CD4-positive, alpha-beta T cell (primary cell): ENCODE measurements at regions not wholly inside any gene's neighbourhood (a gene's known extent, or its start where the extent isn't known, plus 50 kb on each side); places are given as distances from the start of the nearest gene placed in this dataset.

Experiments used
- ATAC-seq: fragments of 200-7000 bp; cut with Tn5 transposase; one replicate; pipeline ENCODE4 v1.10.0; 2022; ENCODE audit warnings: mild to moderate bottlenecking; ENCODE audit not compliant: poor library complexity
- CTCF ChIA-PET: fragments of 350-600 bp; sonication (Branson Sonifier 250); formaldehyde crosslinking; loops from one replicate; lab custom pipeline; 2021; ENCODE audit warnings: antibody characterized with exemption, inconsistent platforms; lab: Charles Lee
- POLR2A ChIA-PET: fragments of 350-600 bp; sonication (Branson Sonifier 250); formaldehyde crosslinking; loops from one replicate; lab custom pipeline; 2021; ENCODE audit warnings: antibody characterized with exemption, inconsistent platforms; lab: Charles Lee
- DNase-seq, 14 experiments: peaks; one replicate each; pipeline ENCODE4 v3.0.0-alpha.2; 2013 to 2020; ENCODE audit warnings: mixed read lengths in 2 of 14
- H3K27ac ChIP-seq, 2 donors: one replicate each; pipeline versions ENCODE4 v1.5.1 to v1.7.0; 2013; ENCODE audit warnings: low read length in 2 of 2, low read depth in 1 of 2, mild to moderate bottlenecking in 1 of 2
- H3K27me3 ChIP-seq, 2 experiments: 1 replicate in 1 of 2; 2 replicates in 1 of 2; pipeline versions ENCODE4 v1.6.1 to v1.7.0; 2013; ENCODE audit warnings: low read length in 2 of 2, control low read depth in 1 of 2, mild to moderate bottlenecking in 1 of 2, moderate library complexity in 1 of 2; ENCODE audit not compliant: insufficient read depth in 2 of 2, control insufficient read depth in 1 of 2
- H3K36me3 ChIP-seq: one replicate; pipeline ENCODE4 v1.6.1; 2013; ENCODE audit warnings: low read length, control low read depth; ENCODE audit not compliant: insufficient read depth
- H3K4me1 ChIP-seq: one replicate; pipeline ENCODE4 v1.6.1; 2013; ENCODE audit warnings: low read length, control low read depth; ENCODE audit not compliant: insufficient read depth
- H3K4me3 ChIP-seq: one replicate; pipeline ENCODE4 v1.5.1; 2013; ENCODE audit warnings: mild to moderate bottlenecking, low read length, moderate library complexity
- H3K9me3 ChIP-seq, 2 experiments: 1 replicate in 1 of 2; 2 replicates in 1 of 2; pipeline versions ENCODE4 v1.6.1 to v1.7.0; 2013; ENCODE audit warnings: low read length in 2 of 2, mild to moderate bottlenecking in 2 of 2, control low read depth in 1 of 2, moderate library complexity in 1 of 2; ENCODE audit not compliant: control insufficient read depth in 1 of 2, insufficient read depth in 1 of 2
- H3K27ac Mint-ChIP-seq: one replicate; pipeline ENCODE4 v1.8.0; 2020; ENCODE audit warnings: mixed read lengths
- H3K27me3 Mint-ChIP-seq: one replicate; pipeline ENCODE4 v1.8.0; 2021; ENCODE audit warnings: mixed read lengths
- H3K36me3 Mint-ChIP-seq: one replicate; pipeline ENCODE4 v1.8.0; 2021; ENCODE audit warnings: low read depth, mixed read lengths
- H3K4me1 Mint-ChIP-seq: one replicate; pipeline ENCODE4 v1.8.0; 2021; ENCODE audit warnings: low read depth, mixed read lengths
- H3K4me3 Mint-ChIP-seq: one replicate; pipeline ENCODE4 v1.8.0; 2020; ENCODE audit warnings: mild to moderate bottlenecking, mixed read lengths
- H3K9me3 Mint-ChIP-seq: one replicate; pipeline ENCODE4 v1.8.0; 2020; ENCODE audit warnings: mixed read lengths
- CTCF ChIP-seq: fragments of 200-600 bp; IDR thresholded peaks from one replicate; pipeline ENCODE4 v1.8.0; 2022; ENCODE audit warnings: antibody characterized with exemption, mild to moderate bottlenecking
- intact Hi-C, 2 experiments: fragments of 100-400 bp; cut with DNase I in 1 of 2; cut with micrococcal nuclease in 1 of 2; formaldehyde crosslinking; loops; one replicate each; pipeline versions ENCODE4 v1.15.1 to v1.9.0; 2023 to 2025; cut with DNase I, micrococcal nuclease

- CTCF ChIA-PET: no interaction called here
Measured at GRCh38 chr11:122340607-122341290, 224.7 kb upstream of the BLID start.

GRCh38 chr11:122339436-122340060, 223.5 kb upstream of the BLID start:
- ChIA-PET CTCF (no interaction called here), POLR2A (no interaction called here)
- H3K36me3 ChIP-seq: no peaks in the 10 kb centered on the region
- H3K27me3 ChIP-seq: no peaks in the 10 kb centered on the region
- no peak overlapping the region for H3K27ac ChIP-seq
- H3K4me1 ChIP-seq: no peaks in the 10 kb centered on the region
- H3K4me1 Mint-ChIP-seq: no peaks in the 10 kb centered on the region
- H3K9me3 ChIP-seq: no peaks in the 10 kb centered on the region
- H3K9me3 Mint-ChIP-seq: peaks cover 2% of the 10 kb centered on the region
- TF ChIP-seq CTCF: no peak
- no peak for ATAC-seq
- no peak overlapping the region for H3K4me3 Mint-ChIP-seq
- intact Hi-C loops: no loop called here
- peaks cover 15% of the 10 kb centered on the region for H3K27me3 Mint-ChIP-seq
- no peak overlapping the region for H3K4me3 ChIP-seq
- no peak overlapping the region for H3K27ac Mint-ChIP-seq
- no peak for DNase-seq
- no peaks in the 10 kb centered on the region for H3K36me3 Mint-ChIP-seq

More at GRCh38 chr11:122340607-122341290, 224.7 kb upstream of the BLID start:
- Mint-ChIP-seq H3K4me1 (no peaks in the 10 kb centered on the region), H3K27me3 (peaks cover 8% of the 10 kb centered on the region), H3K9me3 (peaks cover 2% of the 10 kb centered on the region), H3K4me3 (no peak overlapping the region), H3K27ac (no peak overlapping the region), H3K36me3 (no peaks in the 10 kb centered on the region)
- Histone ChIP-seq H3K36me3 (no peaks in the 10 kb centered on the region), H3K27me3 (no peaks in the 10 kb centered on the region), H3K4me3 (no peak overlapping the region), H3K9me3 (no peaks in the 10 kb centered on the region), H3K27ac (no peak overlapping the region), H3K4me1 (no peaks in the 10 kb centered on the region)
- POLR2A ChIA-PET: interaction anchor here (0.6 kb wide), 1 partner anchor 21 kb away, joined by 4 read pairs; no protein-coding TSS in a partner anchor
- no peak for TF ChIP-seq CTCF
- DNase-seq (no peak), ATAC-seq (no peak)
- intact Hi-C loops: no loop called here

GRCh38 chr11:122337704-122338103, 221.7 kb upstream of the BLID start:
- POLR2A ChIA-PET: no interaction called here

More at GRCh38 chr11:122337704-122338103, 221.7 kb upstream of the BLID start:
- Histone ChIP-seq H3K27ac (no peak overlapping the region), H3K4me1 (no peaks in the 10 kb centered on the region), H3K4me3 (no peak overlapping the region), H3K9me3 (no peaks in the 10 kb centered on the region), H3K27me3 (peaks cover 0 to 8% of the 10 kb centered on the region in 2 experiments), H3K36me3 (no peaks in the 10 kb centered on the region)
- H3K9me3 Mint-ChIP-seq: peaks cover 2% of the 10 kb centered on the region
- DNase-seq (no peak), ATAC-seq (no peak)
- H3K4me3 Mint-ChIP-seq: no peak overlapping the region
- H3K27ac Mint-ChIP-seq: no peak overlapping the region
- peaks cover 26% of the 10 kb centered on the region for H3K27me3 Mint-ChIP-seq
- TF ChIP-seq CTCF: no peak
- intact Hi-C loops: no loop called here
- no peaks in the 10 kb centered on the region for H3K4me1 Mint-ChIP-seq
- no peaks in the 10 kb centered on the region for H3K36me3 Mint-ChIP-seq
- CTCF ChIA-PET: no interaction called here
